ENCODE measurements at regions not wholly inside any gene's neighbourhood (a gene's known extent, or its start where the extent isn't known, plus 50 kb on each side); places are given as distances from the start of the nearest gene placed in this dataset.
A peak's percentile ranks its signal among the peaks of the same experiment; 100 is the strongest.

DNA sequence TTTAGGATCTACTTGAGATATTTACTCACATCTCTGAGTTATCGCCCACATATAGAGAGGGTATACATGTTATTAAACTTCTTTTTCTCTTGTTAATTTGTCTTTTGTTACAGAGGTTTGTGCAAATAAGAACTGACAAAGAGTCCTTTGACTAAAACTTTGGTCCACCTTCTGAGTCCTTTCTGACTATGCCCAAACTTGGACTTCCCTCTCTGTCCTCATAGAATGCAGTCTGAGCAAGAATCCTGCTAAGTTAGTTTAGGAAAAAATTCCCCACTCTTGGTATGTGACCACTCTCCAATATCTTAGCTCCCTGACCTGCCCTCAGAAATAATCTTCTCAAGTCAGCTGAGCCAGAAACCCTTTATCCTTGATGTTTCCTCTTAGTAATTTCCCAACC, 257.5 kb upstream of the REG3G start:
- Histone ChIP-seq H3K9me3 (ENCODE audit: insufficient read depth, low read depth) (no peaks in the 10 kb centered on the region), H4K20me1 (ENCODE audit: insufficient read depth) (no peaks in the 10 kb centered on the region), H3K4me1 (replicated peaks; ENCODE audit: insufficient read depth) (no peaks in the 10 kb centered on the region), H3K36me3 (ENCODE audit: low read depth) (no peaks in the 10 kb centered on the region), H3K9me2 (ENCODE audit: insufficient read depth) (no peaks in the 10 kb centered on the region), H3K4me3 (no peak overlapping the region), H3F3A (ENCODE audit: insufficient read depth, low read depth) (no peaks in the 10 kb centered on the region), H3K27ac (no peak overlapping the region), H3K4me2 (no peak overlapping the region), H3K27me3 (ENCODE audit: insufficient read depth, low read depth) (no peaks in the 10 kb centered on the region; the same call in 1 of the 2 replicates), H2AFZ (0 out of 2 replicates have a peak overlapping the region, but pooled peaks have one; percentile 39), H3K79me2 (ENCODE audit: low read depth) (no peaks in the 10 kb centered on the region)
- intact Hi-C loops (cut with micrococcal nuclease; ENCODE audit: unreplicated experiment): no loop called here
- no TSS peak for BruUV-seq (replicated peaks)
- no peak for TF ChIP-seq EZH2 (IDR thresholded peaks at IDR 0.05; ENCODE audit: low read depth)
- TF ChIP-seq, protein P1, sequence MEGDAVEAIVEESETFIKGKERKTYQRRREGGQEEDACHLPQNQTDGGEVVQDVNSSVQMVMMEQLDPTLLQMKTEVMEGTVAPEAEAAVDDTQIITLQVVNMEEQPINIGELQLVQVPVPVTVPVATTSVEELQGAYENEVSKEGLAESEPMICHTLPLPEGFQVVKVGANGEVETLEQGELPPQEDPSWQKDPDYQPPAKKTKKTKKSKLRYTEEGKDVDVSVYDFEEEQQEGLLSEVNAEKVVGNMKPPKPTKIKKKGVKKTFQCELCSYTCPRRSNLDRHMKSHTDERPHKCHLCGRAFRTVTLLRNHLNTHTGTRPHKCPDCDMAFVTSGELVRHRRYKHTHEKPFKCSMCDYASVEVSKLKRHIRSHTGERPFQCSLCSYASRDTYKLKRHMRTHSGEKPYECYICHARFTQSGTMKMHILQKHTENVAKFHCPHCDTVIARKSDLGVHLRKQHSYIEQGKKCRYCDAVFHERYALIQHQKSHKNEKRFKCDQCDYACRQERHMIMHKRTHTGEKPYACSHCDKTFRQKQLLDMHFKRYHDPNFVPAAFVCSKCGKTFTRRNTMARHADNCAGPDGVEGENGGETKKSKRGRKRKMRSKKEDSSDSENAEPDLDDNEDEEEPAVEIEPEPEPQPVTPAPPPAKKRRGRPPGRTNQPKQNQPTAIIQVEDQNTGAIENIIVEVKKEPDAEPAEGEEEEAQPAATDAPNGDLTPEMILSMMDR (conservative IDR thresholded peaks at IDR 0.05): no peak
- POLR2A ChIA-PET (ENCODE audit: unreplicated experiment): no interaction called here
- DNase-seq: no peak
- CTCF ChIA-PET: no interaction called here

- H4K20me1 ChIP-seq (ENCODE audit: insufficient read depth): no peaks in the 10 kb centered on the region
- H3K9me3 ChIP-seq (ENCODE audit: insufficient read depth, low read depth): no peaks in the 10 kb centered on the region
- H2AFZ ChIP-seq: no peak overlapping the region
- H3K4me2 ChIP-seq: no peak overlapping the region
- H3K9me2 ChIP-seq (ENCODE audit: insufficient read depth): no peaks in the 10 kb centered on the region
- ChIA-PET CTCF (no interaction called here), POLR2A (ENCODE audit: unreplicated experiment) (no interaction called here)
- BruUV-seq (replicated peaks): no TSS peak
- TF ChIP-seq EZH2 (IDR thresholded peaks at IDR 0.05; ENCODE audit: low read depth): no peak
- TF ChIP-seq, protein P1 (conservative IDR thresholded peaks at IDR 0.05): no peak
- intact Hi-C loops (cut with micrococcal nuclease; ENCODE audit: unreplicated experiment): no loop called here
- no peak for DNase-seq
- H3K27me3 ChIP-seq (ENCODE audit: insufficient read depth, low read depth): no peaks in the 10 kb centered on the region; the same call in 1 of the 2 replicates
- H3F3A ChIP-seq (ENCODE audit: insufficient read depth, low read depth): no peaks in the 10 kb centered on the region
- H3K4me1 ChIP-seq (replicated peaks; ENCODE audit: insufficient read depth): no peaks in the 10 kb centered on the region
- H3K27ac ChIP-seq: no peak overlapping the region
- no peaks in the 10 kb centered on the region for H3K79me2 ChIP-seq (ENCODE audit: low read depth)
- no peak overlapping the region for H3K4me3 ChIP-seq
- H3K36me3 ChIP-seq (ENCODE audit: low read depth): no peaks in the 10 kb centered on the region
These were observed 250.2 kb upstream of the REG3G start for GRCh38 chr2:78775291-78775690.

GRCh38 chr2:78778756-78779510, 246.6 kb upstream of the REG3G start:
- intact Hi-C loops (cut with micrococcal nuclease; ENCODE audit: unreplicated experiment): no loop called here
- no peak for DNase-seq
- Histone ChIP-seq H3K79me2 (ENCODE audit: low read depth) (no peaks in the 10 kb centered on the region), H3K36me3 (ENCODE audit: low read depth) (no peaks in the 10 kb centered on the region), H3K27me3 (ENCODE audit: insufficient read depth, low read depth) (no peaks in the 10 kb centered on the region), H3K4me3 (no peak overlapping the region), H3K4me2 (no peak overlapping the region), H4K20me1 (ENCODE audit: insufficient read depth) (no peaks in the 10 kb centered on the region), H3K27ac (no peak overlapping the region), H3K9me3 (ENCODE audit: insufficient read depth, low read depth) (no peaks in the 10 kb centered on the region), H3F3A (ENCODE audit: insufficient read depth, low read depth) (no peaks in the 10 kb centered on the region), H3K9me2 (ENCODE audit: insufficient read depth) (no peaks in the 10 kb centered on the region), H3K4me1 (replicated peaks; ENCODE audit: insufficient read depth) (no peaks in the 10 kb centered on the region), H2AFZ (no peak overlapping the region)
- ChIA-PET CTCF (no interaction called here), POLR2A (ENCODE audit: unreplicated experiment) (no interaction called here)
- TF ChIP-seq, protein P1 (conservative IDR thresholded peaks at IDR 0.05): no peak
- TF ChIP-seq EZH2 (IDR thresholded peaks at IDR 0.05; ENCODE audit: low read depth): no peak
- BruUV-seq (replicated peaks): no TSS peak

Measured in PC-9 (cell line).